HG02970 (cell line): ENCODE measurements at regions not wholly inside any gene's neighbourhood (a gene's known extent, or its start where the extent isn't known, plus 50 kb on each side); places are given as distances from the start of the nearest gene placed in this dataset.
"Not testable (repeated sequence)": the region's sequence is repeated elsewhere in the genome, so short reads cannot be mapped to it uniquely, and the experiment has no call there.

Experiments used
- ATAC-seq: cut with Tn5 transposase; IDR thresholded peaks from one replicate; pipeline ENCODE4 v1.9.1; 2021; ENCODE audit warnings: mild to moderate bottlenecking, moderate library complexity, moderate number of reproducible peaks; ENCODE audit not compliant: unreplicated experiment, low FRiP score

GRCh38 chr9:102044133-102044532 is 305.7 kb upstream of the GRIN3A start:
- ATAC-seq, result no peak

DNA sequence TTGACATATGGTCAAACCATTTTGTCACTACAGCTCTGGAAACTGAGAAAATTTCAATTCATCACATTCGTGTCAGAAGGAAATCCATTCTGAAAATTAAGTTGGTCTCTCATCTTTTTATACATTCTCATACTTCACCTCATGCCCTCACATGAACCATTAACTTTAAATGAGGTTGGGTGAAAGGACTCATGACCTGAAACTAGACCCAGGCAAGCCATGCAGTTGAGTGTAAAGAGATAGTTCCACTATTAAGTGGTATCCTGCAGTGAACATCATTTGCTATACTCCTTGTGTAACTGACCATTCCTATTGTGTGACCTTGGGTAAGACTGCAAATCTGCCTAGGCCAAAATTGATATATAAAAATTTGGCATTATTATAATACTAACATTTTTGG is 299.6 kb upstream of the GRIN3A start:
- no peak for ATAC-seq

- no peak for ATAC-seq
These were observed 297.5 kb upstream of the GRIN3A start for GRCh38 chr9:102035929-102036328.

GRCh38 chr9:102032614-102033013 is 294.2 kb upstream of the GRIN3A start:
- no peak for ATAC-seq

GRCh38 chr9:102000956-102001355 is 262.5 kb upstream of the GRIN3A start:
- ATAC-seq, result no peak

GRCh38 chr9:101999441-101999840 is 261.0 kb upstream of the GRIN3A start:
- ATAC-seq, result no peak

- ATAC-seq, result no peak
These were observed 256.8 kb upstream of the GRIN3A start for GRCh38 chr9:101995231-101995630.

DNA sequence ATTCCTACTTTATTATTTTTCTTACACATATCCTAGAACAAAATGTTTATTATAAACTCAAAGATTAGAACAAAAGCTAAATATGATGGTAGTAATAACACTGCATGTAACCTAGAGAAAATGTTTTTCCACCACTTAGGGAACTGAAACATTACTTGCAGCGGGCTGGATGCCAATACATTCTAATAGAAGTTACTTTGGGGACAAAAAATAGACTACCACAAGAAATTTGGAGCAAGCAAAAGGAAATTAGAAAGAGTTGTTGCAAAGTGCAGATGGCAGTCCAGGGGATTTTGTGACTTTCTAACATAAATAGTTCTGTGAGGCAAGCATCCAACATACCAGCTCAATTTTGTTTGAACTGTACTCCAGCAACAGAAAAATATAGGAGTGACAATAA is 255.3 kb upstream of the GRIN3A start:
- no peak for ATAC-seq

GRCh38 chr9:101991926-101992325 is 253.5 kb upstream of the GRIN3A start:
- no peak for ATAC-seq

GRCh38 chr9:101977614-101978210 is 239.3 kb upstream of the GRIN3A start:
- ATAC-seq, result peak; percentile 67

GRCh38 chr9:101970609-101971008 is 232.2 kb upstream of the GRIN3A start:
- no peak for ATAC-seq

- no peak for ATAC-seq
These were observed 229.9 kb upstream of the GRIN3A start for GRCh38 chr9:101968392-101968791.

DNA sequence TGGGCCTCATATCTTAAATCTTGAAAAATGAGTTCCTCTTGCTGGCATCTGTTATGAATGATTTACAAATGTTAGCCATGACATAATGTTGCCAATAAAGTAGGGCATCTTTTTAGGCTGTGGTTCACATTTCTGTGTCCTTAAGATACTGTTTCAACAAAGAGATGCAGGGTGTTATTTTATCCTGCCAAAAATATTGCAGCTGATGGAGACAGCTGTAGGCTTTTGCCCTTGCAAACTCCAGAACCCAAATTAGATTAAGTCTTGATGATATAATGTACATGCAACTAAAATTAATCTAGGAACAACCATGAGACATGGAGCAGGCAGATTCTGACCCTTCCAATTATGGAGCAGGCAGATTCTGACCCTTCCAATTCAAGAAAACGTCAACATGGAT is 228.2 kb upstream of the GRIN3A start:
- no peak for ATAC-seq

DNA sequence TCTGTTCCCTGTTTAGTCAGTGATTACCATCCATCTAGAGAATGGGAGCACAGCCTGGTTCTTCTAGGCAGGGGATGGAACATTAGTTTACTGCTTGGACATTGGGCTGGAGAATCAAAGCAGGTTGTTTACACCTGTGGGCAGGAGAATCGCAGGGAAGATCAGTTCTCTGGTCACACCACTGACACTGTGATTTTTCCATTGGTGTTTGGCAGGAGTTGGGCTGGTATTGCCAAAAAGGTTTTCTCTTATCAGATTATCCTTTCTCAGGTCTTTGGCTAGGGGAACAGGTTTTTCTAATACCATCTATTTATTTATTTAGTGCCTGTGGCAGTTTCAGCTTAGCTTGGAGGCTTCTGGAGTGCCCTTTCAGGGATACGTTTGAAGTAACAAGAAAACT is 219.3 kb upstream of the GRIN3A start:
- no peak for ATAC-seq

- ATAC-seq, result no peak
These were observed 213.2 kb upstream of the GRIN3A start for GRCh38 chr9:101951598-101951997.

- ATAC-seq, result no peak
These were observed 193.3 kb upstream of the GRIN3A start for GRCh38 chr9:101931756-101932155.

GRCh38 chr9:101930783-101931182 is 192.3 kb upstream of the GRIN3A start:
- ATAC-seq, result no peak

DNA sequence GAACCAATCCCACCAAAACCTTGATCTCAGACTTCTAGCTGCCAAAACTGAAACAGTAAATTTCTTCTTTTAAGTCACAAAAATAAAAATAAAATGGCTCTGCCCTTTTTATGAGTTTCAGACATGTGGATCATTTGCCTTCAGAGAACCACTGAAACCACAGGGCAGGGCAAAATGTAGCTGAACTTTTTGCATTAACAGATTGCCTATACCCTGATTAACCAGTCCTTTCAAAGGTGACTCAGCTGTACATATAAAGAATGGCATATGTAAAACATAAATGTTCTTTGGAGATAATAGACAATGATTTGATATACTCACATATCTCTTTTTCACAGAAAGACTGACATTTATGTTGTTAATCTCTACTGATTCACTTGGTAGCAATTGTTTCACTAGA is 187.1 kb upstream of the GRIN3A start:
- ATAC-seq, result no peak

GRCh38 chr9:101923451-101923850 is 185.0 kb upstream of the GRIN3A start:
- ATAC-seq, result no peak

- ATAC-seq, result not testable (repeated sequence)
These were observed 178.5 kb upstream of the GRIN3A start for GRCh38 chr9:101916948-101917347.

DNA sequence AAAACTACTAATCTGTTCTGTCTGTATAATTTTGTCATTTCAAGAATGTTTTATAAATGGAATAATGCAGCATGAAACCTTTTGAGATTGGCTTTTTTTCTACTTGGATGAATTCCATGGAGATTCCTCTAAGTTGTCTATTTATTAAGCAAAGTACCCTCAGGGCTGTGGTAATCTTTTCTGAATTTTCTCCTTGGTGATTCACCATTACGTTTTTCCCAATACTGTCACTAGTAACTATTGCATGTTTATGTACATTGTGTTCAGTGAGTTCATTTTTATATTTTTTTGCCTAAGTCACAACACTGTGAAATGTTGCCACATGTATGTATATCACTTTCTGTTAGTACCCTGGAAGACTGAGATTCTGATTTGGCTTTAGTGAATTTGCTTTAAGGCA is 177.0 kb upstream of the GRIN3A start:
- ATAC-seq, result no peak

- no peak for ATAC-seq
These were observed 174.3 kb upstream of the GRIN3A start for GRCh38 chr9:101912698-101913097.

DNA sequence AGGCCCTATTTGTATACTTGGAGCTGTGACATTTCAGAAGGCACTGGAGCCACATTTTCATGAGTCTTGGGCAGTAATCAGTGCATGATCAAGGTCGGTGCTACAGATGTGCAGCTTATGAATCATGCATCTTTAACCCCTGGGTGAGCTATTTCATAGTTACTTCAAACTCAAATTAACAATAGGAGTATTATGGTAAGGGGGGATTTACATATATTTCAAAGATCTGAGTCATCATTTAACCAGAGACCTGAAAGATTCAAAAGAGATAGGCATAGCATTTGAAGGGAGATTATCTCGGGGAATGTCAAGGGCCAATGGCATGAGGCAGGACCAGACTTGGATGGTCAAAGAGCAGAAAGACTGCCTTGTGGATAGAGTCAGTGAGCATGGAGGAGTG is 169.0 kb upstream of the GRIN3A start:
- ATAC-seq, result no peak
